GM19438 (cell line): ENCODE measurements at regions not wholly inside any gene's neighbourhood (a gene's known extent, or its start where the extent isn't known, plus 50 kb on each side); places are given as distances from the start of the nearest gene placed in this dataset.

Experiments used
- ATAC-seq: cut with Tn5 transposase; IDR thresholded peaks from one replicate; pipeline ENCODE4 v1.9.1; 2021; ENCODE audit warnings: low read depth; ENCODE audit not compliant: unreplicated experiment

DNA sequence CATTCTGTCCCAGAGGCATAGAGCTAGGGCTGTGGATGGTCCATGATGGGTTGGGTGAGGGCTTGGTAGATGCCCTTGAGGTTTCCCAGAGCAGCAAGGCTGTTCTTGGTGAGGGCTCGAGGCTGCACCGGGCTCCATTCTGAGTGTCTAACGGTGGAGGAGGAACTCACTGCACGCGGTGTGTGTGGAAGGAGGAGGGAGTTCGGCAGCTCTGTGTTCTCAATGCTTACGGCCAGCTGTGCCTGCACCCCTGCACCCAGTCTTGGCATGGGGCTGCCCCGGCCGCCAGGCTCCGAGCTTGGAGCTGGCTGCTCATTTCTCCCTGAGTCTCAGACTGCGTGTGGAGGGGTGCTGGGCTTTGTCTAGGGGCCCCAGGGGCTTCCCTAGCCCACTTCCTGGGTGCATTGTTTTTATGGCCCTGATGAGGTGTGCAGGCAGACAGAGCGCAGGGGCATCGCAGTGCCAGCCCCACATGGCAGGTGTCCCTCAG lies 1247.1 kb downstream of the BRD1 start:
- no peak for ATAC-seq

DNA sequence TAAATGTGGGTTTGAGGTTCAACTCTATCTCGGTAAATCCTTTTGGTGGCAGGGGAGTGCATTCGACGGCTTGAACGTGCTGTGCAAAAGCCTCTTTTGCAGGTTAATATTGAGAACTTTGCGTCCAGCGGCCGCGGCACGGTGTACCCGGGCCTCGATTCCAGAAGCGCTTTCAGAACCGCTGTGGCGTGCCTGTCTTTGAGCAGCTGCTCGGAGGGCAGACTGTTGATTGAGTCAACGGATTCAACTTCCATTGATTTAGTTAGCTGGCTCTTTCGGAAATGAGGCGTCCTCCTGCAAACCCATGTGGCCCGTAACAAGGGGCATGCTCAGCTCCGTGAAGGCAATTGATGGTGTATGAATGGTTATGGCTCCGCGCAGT lies 1247.8 kb downstream of the BRD1 start:
- no peak for ATAC-seq

DNA sequence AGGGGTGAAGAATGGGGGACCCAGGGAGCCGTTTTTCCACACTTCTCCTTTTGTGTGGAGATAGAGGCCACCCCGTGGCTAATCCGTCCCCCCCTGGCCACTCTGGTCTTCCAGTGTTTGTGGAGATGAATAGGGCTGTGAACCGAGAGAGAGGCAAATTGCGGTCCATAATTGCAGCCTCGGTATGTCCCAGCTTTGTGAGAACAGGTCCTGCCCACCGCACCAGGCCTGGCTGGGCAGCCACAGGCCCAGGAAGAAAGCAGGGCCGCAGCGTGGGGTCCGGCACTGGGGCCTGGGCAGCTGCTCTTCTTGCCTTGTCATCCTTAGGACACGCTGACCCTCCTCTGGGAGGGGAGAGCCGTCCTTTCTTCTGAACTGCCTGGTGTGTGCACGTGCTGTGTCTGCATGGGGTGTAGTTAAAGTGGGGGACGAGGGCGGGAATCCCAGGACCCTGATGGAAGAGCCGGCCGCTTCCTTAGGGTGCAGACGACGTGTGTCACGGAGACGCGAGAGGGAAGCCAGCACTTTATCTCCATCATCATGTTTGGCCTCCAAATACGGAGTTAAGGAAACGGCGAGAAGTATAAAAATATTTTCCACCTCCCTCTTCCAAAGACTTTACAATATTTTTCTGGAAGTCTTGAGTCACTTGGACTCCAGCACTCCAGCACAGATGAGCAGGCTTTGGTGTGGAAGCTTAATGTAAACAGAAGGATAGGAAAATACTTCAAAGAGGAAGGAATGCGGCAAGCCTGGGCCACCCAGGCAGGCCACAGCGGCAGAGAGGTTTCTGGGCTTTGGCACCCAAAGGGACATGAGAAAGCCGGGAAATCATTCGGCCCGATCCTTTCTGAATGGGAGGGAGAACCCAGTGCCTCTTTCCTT lies 1248.4 kb downstream of the BRD1 start:
- no peak for ATAC-seq

DNA sequence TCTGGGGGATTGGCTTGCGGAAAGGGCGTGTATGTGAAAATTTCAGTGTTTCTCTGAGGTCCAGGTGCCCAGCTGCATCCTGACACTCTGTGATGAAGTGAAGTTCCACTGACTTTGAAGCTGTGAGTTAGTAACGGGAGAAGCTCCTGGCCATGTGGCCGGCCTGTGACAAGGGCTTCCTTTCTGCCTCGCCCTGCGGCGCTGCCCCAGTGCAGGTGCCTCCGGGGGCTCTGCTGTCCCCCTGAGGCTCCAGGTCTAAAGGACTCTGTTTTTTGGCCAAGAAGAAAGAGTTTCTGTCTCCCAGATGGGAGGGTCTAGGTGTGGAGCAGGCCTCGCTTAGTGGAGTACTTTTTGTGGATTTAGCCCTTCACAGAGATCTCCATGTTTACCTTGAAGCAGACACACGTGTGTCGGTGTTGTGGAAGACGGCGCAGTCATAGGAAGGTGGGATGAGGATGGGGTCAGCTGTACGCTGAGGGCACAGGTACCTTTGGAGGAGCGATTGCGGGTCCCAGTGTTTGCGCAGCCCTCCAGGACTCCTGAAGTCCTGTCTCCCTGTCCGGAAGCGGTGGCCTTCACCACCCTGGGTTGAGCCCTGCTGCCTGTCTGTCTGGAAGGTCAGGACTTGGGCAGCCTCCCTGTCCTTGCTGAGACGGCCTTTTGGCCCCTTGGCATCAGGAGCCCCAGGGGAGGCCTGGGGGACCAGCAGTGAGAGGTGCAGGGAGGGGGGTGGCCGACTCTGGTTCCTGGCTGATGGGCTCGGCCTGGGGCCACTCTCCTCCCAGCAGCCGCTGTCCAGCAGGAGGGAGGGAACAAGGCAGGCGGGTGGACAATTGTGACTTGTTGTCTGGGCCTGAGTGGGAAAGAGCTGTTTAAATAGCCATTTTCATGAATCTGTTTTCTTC lies 1249.3 kb downstream of the BRD1 start:
- no peak for ATAC-seq

DNA sequence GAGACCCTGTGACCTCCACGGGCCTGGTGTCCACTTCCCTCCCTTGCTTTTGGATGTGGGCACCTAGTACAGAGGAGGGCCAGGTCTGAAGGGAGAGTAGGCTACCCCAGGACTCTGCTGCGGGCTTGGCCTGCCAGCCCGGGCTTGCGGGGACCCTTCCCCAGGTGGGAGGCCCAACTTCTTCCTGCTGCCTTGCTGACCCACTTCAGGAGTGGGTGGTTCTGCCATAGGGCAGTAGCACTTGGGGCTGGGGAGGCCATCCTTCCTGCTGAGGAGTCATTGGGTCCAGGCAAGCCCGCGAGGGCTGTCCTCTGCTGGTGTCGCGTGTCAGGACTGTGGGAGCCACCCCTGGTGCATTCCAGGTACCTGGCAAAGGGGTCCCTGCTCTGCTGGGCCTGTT lies 1250.0 kb downstream of the BRD1 start:
- ATAC-seq, result no peak

DNA sequence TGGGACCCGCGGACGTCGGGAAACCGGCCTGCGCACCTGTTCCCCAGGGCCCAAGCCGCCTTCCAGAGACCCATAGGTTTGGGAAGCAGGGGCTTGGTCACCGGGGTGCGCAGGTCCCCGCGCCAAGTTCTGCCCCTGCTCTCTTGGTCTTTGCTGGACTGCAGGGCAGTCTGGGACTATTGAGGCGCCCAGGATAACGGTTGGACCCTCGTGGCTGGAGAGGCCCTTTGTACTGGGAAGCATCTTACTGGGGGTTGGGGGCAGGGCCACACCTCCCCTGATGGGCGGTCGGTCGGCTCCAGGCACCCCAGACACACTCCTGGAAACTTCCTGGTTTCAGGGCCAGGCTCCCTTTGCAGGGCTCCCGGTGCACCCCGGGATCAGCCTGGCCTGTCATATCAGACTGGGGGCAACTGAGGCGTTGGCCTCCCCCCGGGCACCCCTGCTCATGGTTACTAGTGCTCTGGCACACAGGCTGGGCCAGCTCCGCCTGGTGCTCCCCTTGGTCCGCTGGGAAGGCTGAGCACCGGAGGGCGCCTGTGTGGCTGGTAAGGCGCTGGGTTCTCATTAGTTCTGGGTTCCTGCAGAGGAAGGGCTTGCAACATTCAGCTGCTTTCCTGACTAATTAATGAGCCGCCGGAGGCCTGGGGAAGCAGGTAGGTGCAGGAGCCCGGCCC lies 1250.5 kb downstream of the BRD1 start:
- no peak for ATAC-seq

DNA sequence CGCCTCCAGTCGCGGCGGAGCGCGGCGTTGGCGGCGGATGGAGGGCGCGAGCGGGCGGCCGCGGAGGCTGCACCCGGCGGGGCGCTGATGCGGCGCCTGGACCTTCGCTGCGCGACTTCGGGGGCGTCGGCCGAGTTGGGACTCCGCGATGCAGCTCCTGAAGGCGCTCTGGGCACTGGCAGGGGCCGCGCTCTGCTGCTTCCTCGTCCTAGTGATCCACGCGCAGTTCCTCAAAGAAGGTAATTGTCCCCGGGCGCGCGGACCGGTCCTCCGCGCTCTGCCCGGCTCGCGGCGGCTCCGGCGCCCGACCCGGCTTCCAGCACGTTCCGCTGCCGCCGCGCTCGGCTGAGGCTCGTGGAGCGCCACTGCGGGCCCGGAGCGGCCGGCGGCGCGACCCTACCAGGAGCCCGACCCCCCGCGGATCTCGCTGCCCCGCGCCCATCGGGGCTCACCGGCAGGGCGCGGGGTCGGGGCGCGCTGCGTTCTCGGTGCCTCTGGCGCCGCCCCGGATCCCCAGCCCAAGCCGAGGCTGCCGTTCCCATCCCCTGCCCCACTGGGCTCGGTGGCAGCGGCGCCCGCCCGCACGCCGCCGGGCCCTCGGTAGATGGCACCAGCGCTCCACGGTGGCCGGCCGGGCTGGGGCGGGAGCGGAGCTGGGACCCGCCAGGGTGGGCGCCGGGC lies 1251.2 kb downstream of the BRD1 start:
- ATAC-seq, result no peak

DNA sequence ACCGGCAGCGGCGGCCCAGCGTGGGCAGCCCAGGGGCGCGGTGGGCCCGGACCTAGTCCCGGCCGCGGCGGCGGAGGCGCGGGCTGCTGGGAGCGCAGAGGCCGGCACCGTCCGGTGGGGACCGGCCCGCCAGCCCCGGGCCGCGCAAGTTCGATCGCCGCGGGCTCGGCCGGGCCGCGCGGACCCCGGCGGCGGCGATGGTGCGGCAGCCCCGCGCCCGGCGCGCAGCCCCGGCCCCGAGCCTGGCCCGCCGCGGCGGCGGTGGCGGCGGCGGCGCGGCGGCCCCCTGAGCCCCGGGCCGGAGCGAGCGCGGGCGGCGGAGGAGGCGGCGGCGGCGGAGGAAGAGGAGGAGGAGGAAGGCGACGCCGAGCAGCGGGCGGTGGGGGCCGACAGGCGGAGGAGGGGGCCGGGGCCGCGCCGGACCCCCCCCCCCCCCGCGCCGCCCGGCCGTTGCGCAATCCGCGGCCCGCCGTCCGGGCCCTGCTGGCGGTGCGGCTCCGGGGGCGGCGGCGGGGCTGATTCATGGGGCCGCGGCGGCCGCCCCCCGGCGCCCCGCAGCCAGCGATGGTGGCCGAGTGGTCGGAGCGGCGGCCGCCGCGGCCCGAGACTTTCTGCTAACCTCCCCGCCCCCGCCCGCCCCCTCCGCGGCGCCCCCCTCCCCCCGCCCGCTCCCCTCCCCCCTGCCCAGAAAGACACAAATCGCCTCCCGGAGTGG lies 1251.9 kb downstream of the BRD1 start:
- no peak for ATAC-seq

DNA sequence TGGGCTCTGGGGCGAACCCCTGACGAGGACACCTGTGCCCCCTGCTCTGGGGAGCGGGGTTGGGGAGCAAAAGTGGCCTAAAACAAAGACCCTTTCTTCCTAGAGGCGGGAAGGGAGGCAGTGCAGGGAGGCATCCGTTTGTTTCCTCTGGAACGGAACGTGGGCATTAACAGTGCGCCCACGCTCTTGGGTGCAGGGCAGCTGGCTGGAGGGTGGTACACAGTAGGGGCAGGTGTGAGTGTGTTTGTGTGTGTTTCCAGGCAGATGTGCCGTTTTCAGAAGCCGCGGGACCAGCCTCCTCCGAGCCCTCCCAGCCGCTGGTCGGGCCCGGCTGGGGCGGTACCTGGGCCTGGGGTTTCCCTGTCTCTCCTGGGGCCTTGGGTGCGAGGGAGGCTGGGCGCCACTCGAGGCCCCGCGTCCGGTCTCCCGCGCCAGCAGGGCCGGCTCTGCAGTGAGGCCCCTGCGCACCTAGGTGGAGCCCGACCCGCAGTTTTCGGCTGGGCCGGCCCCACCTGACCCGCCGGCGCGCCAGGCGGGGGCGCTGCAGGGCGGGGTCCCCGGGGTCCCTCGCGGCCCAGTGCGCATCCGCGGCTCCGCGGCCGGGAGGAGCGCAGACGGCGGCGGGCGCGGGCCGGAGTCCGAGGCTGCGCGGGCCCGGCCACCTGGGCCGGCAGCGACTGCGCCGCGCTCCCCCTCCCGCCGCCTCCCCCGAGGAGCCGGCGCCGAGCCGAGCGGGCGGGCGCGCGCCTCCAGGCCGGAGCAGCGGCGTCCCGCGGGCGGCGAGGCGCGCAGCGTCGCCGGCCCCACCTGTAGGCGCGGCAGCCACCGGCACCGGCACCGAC lies 1252.7 kb downstream of the BRD1 start:
- no peak for ATAC-seq

DNA sequence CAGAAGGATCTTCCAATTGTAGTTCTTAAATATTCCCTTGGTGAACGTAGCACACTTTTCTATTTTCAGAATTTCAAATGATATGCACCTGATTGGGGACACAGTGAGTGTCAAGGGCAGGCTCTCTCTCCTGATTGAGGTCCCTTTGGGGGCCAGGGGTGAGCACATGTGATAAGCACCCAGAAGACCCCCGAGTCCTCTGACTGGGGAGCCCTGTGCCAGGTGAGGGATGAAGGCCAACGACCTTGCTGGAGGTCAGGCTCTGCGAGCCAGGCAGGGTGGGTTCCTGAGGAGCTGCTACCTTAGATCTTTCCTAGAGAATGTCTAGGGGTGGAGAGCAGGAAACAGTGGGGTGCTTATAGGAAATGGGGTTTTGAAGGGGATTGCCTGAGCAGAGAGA lies 1253.9 kb downstream of the BRD1 start:
- no peak for ATAC-seq

DNA sequence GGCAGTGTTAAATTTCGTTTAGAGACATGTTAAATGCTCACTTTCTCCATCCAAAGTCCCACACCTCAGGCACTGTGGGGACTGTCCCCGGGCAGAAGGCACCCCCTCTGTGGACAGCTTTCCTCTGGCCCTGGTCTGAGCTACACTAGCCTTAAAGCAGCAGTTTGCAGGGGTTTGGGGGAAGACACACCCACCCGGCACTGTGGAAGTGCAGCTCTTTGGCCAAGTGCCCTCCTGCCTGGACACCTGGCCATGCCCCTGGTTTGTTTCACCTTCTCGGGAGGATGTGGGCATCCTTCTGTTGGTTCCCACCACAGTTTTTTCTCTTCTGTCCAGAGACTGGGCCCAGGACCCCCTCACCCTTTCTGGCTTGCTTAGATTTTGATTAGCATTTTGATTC lies 1254.7 kb downstream of the BRD1 start:
- no peak for ATAC-seq

DNA sequence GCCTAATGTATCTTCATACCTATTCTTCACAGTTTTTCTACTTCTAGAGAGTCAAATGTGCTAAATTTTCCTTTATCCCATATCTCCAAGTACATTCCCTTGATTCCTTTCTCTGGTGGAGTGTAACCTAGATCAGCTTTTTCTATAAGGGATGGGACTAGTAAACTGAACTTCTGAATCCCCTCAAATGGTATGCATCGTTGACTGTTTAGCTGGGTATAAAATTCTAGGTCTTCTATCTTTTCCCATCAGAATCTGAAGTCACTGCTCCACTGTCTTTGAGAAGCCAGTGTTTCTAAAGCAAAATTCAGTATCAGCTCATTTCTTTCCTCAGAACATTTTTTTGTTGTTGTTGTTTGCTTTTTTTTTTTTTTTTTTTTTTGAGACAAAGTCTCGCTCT lies 1256.8 kb downstream of the BRD1 start:
- ATAC-seq, result no peak

DNA sequence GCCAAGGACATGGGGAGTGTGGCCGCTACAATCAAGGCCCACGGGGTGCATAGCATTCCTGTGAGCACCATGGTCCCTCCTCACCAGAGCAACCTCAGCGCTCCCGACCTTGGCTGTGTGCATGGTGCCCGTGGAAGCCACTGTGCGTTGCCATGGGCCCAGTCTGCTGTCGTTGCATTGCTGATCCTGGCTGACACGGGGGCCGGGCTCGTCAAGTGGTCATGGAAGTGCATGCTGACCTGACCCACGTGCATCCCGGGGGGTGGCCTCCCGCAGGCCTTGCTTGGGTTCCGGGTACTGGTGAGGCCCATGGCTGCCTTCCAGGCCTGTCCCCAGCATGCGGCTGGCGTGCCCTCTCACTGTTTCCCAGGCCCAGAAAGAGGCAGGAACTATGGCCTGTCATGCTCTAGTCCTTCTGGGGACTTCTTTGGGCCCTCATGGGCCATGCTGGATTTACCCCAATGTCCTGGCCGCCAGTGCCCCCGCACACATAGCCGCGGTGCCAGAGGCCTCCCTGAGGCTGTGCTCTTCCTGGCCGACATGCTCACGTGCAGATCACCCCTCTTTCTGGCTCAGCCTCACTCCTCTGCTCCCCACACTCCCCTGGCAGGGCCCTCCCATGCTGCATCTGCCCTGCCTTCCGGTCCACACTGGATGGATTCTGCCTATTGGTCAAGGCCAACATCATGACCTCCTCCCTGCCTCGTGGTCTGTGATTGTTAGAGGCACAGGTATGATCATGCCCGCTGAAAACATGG lies 1258.0 kb downstream of the BRD1 start:
- no peak for ATAC-seq

DNA sequence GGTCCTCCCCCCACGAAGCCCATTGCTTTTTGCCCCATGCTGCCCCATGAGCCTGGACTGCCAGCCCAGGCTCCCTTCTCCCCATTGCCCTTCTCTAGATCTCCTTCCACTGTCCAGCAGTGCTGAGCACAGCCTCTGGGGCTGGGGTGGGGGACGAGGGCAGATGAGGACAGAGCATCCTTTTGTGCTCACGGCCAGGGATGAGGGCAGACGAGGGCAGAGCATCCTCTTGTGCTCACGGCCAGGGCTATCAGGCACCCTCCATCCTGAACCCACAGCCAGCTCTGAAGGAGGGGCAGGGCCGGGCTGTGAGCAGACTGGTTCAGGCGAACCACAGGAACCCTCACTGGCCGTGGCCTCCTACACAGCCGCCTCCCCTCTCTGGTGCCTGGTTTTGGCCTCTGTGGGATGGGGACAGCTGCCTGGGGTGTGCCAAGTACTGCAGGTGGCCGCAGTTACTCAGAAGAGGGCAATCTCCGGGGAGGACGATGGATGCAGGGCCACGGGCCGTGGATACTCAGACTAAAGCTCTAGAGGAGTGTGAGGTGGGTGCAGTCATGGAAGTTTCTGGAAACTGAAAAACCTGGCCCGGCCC lies 1258.8 kb downstream of the BRD1 start:
- ATAC-seq, result no peak

DNA sequence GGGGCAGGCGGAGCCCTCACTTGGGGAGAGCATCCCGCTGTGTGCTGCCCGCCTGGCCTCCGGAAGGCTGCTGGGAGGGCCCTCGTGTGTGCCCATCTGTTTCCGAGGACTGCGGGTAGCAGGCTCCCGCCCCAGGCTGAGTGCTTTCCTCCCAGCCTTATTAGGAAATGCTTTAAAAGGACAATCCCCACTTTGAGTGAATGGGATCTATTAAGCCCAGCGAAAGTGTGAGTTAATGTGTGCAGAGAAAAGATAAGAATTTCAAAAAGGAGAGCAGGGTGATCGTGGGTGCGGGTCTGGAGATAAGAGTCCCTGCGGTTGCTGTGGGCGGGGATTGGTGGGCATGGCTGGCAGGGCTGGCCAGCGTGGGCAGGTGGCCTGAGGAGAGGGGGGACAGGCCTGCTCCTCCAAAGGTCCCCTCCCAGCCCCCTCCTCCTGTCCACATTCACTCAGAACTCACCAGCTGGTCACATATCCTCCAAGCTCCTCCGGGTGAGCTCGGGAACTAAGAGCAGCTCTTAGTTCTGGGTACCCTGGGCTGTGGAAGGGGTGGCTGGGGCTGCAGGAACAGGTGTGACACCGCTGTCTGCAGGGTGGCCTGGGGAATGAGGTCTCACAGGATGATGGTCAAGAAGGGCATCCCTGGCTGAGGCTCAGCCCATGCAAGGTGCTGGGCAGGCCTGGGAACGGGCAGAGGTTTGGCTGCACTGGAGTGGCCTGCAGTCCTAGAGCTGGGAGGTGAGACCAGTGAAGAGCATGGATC lies 1260.3 kb downstream of the BRD1 start:
- ATAC-seq, result no peak

DNA sequence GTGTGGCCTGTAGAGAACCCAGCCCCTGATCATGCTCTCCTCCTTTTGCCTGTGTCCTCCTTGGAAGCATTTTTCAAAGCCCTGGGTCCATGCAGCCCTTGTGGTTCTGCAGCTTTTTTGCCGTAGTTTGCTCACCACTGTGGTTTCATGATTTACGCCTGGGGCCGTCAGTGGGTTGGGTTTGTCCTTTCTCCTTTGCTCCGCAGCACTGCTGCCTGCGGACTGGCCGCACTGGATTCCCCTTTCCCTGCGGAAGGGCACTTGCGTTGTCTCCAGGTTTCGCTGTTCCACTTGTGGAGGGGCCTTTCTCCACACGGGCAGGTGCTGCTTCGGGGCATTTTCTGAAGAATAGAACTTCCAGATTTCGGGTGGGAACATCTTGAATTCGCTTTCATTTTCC lies 1260.9 kb downstream of the BRD1 start:
- no peak for ATAC-seq

DNA sequence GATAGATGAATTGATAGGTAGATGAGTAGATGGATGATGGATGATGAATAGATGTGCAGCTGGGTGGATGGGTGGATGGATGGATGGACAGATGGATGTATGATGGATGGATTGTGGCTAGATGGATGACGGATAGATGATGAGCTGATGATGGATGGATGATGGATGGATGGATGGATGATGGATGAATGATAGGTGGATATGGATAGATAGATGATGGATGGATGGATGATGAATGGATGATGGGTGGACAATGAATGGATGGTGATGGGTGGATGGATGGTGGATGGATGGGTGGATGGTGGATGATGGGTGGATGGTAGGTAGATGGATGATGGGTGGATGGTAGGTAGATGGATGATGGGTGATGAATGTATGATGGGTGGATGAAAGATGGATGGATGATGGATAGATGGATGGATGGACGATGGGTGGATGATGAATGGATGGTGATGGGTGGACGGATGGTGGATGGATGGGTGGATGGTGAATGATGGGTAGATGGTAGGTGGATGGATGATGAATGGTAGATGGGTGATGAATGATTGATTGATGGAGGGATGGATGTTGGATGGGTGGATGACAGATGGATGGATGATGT lies 1261.7 kb downstream of the BRD1 start:
- ATAC-seq, result no peak
